Activated T-helper 17 cell treated with anti-CD3 and anti-CD28 coated beads, Interleukin-2, amount 50 U/mL, for 72 hours (primary cell): ENCODE measurements at regions not wholly inside any gene's neighbourhood (a gene's known extent, or its start where the extent isn't known, plus 50 kb on each side); places are given as distances from the start of the nearest gene placed in this dataset.
A peak's percentile ranks its signal among the peaks of the same experiment; 100 is the strongest.
"Not testable (repeated sequence)": the region's sequence is repeated elsewhere in the genome, so short reads cannot be mapped to it uniquely, and the experiment has no call there.

Experiments
- ATAC-seq: fragments of 150-1000 bp; cut with Tn5 transposase; replicated peaks from 2 replicates; pipeline ENCODE4 v1.10.0; 2021; ENCODE audit warnings: mild to moderate bottlenecking, moderate library complexity
- H3K27ac Mint-ChIP-seq: one replicate; pipeline ENCODE4 v1.8.0; 2022; ENCODE audit warnings: mixed read lengths
- H3K27me3 Mint-ChIP-seq: one replicate; pipeline ENCODE4 v1.8.0; 2022; ENCODE audit warnings: mixed read lengths
- H3K36me3 Mint-ChIP-seq: one replicate; pipeline ENCODE4 v1.8.0; 2022; ENCODE audit warnings: low read depth, mild to moderate bottlenecking, mixed read lengths
- H3K4me1 Mint-ChIP-seq: one replicate; pipeline ENCODE4 v1.8.0; 2022; ENCODE audit warnings: mixed read lengths
- H3K4me3 Mint-ChIP-seq: one replicate; pipeline ENCODE4 v1.8.0; 2022; ENCODE audit warnings: mild to moderate bottlenecking, mixed read lengths
- H3K9me3 Mint-ChIP-seq: one replicate; pipeline ENCODE4 v1.8.0; 2022; ENCODE audit warnings: mixed read lengths

GRCh38 chr6:140446241-140446640, 1071.8 kb upstream of the CITED2 start:
- Mint-ChIP-seq H3K9me3 (no peaks in the 10 kb centered on the region), H3K36me3 (no peaks in the 10 kb centered on the region), H3K27ac (no peak overlapping the region), H3K27me3 (no peaks in the 10 kb centered on the region), H3K4me1 (no peaks in the 10 kb centered on the region), H3K4me3 (no peak overlapping the region)
- ATAC-seq: no peak

- no peak for ATAC-seq
- no peaks in the 10 kb centered on the region for H3K27me3 Mint-ChIP-seq
- no peak overlapping the region for H3K4me3 Mint-ChIP-seq
- no peaks in the 10 kb centered on the region for H3K36me3 Mint-ChIP-seq
- no peaks in the 10 kb centered on the region for H3K9me3 Mint-ChIP-seq
- no peaks in the 10 kb centered on the region for H3K4me1 Mint-ChIP-seq
- no peak overlapping the region for H3K27ac Mint-ChIP-seq
These were observed 1071.1 kb upstream of the CITED2 start for GRCh38 chr6:140445474-140446004.

GRCh38 chr6:140443112-140443511, 1068.7 kb upstream of the CITED2 start:
- ATAC-seq, H3K27me3 Mint-ChIP-seq, H3K4me1 Mint-ChIP-seq, H3K9me3 Mint-ChIP-seq, H3K4me3 Mint-ChIP-seq, H3K27ac Mint-ChIP-seq, H3K36me3 Mint-ChIP-seq: not testable (repeated sequence)

- H3K36me3 Mint-ChIP-seq: no peaks in the 10 kb centered on the region
- peaks cover 6% of the 10 kb centered on the region for H3K27me3 Mint-ChIP-seq
- no peaks in the 10 kb centered on the region for H3K9me3 Mint-ChIP-seq
- H3K4me1 Mint-ChIP-seq: no peaks in the 10 kb centered on the region
- no peak overlapping the region for H3K4me3 Mint-ChIP-seq
- H3K27ac Mint-ChIP-seq: no peak overlapping the region
- ATAC-seq: no peak
These were observed 1066.8 kb upstream of the CITED2 start for GRCh38 chr6:140441256-140441655.

- H3K4me3 Mint-ChIP-seq: no peak overlapping the region
- no peaks in the 10 kb centered on the region for H3K4me1 Mint-ChIP-seq
- H3K27me3 Mint-ChIP-seq: peaks cover 10% of the 10 kb centered on the region
- no peaks in the 10 kb centered on the region for H3K9me3 Mint-ChIP-seq
- H3K36me3 Mint-ChIP-seq: no peaks in the 10 kb centered on the region
- no peak overlapping the region for H3K27ac Mint-ChIP-seq
- no peak for ATAC-seq
These were observed 1065.9 kb upstream of the CITED2 start for GRCh38 chr6:140440223-140440835.

- peaks cover 2% of the 10 kb centered on the region for H3K9me3 Mint-ChIP-seq
- no peak for ATAC-seq
These were observed 1063.9 kb upstream of the CITED2 start for GRCh38 chr6:140438346-140438735.

GRCh38 chr6:140437619-140438345, 1063.3 kb upstream of the CITED2 start:
- Mint-ChIP-seq H3K9me3 (peaks cover 8% of the 10 kb centered on the region), H3K36me3 (no peaks in the 10 kb centered on the region), H3K27ac (no peak overlapping the region), H3K4me1 (no peaks in the 10 kb centered on the region), H3K27me3 (peaks cover 17% of the 10 kb centered on the region), H3K4me3 (no peak overlapping the region)
- ATAC-seq: no peak

More at GRCh38 chr6:140438346-140438735, 1063.9 kb upstream of the CITED2 start:
- Mint-ChIP-seq H3K4me3 (no peak overlapping the region), H3K27me3 (peaks cover 12% of the 10 kb centered on the region), H3K27ac (no peak overlapping the region), H3K4me1 (no peaks in the 10 kb centered on the region), H3K36me3 (no peaks in the 10 kb centered on the region)

GRCh38 chr6:140436023-140436811, 1061.8 kb upstream of the CITED2 start:
- Mint-ChIP-seq H3K9me3 (peaks cover 8% of the 10 kb centered on the region), H3K27ac (no peak overlapping the region), H3K4me1 (no peaks in the 10 kb centered on the region), H3K4me3 (no peak overlapping the region), H3K36me3 (no peaks in the 10 kb centered on the region), H3K27me3 (peaks cover 18% of the 10 kb centered on the region)
- no peak for ATAC-seq

GRCh38 chr6:140434761-140435160, 1060.3 kb upstream of the CITED2 start:
- Mint-ChIP-seq H3K4me1 (no peaks in the 10 kb centered on the region), H3K27me3 (peaks cover 14% of the 10 kb centered on the region), H3K4me3 (no peak overlapping the region), H3K36me3 (no peaks in the 10 kb centered on the region), H3K9me3 (peaks cover 8% of the 10 kb centered on the region), H3K27ac (no peak overlapping the region)
- ATAC-seq: no peak

- no peaks in the 10 kb centered on the region for H3K4me1 Mint-ChIP-seq
- H3K27me3 Mint-ChIP-seq: peaks cover 14% of the 10 kb centered on the region
- no peaks in the 10 kb centered on the region for H3K36me3 Mint-ChIP-seq
- peaks cover 8% of the 10 kb centered on the region for H3K9me3 Mint-ChIP-seq
- no peak for ATAC-seq
- no peak overlapping the region for H3K27ac Mint-ChIP-seq
- no peak overlapping the region for H3K4me3 Mint-ChIP-seq
These were observed 1058.6 kb upstream of the CITED2 start for GRCh38 chr6:140433072-140433471.

- Mint-ChIP-seq H3K9me3 (peaks cover 1% of the 10 kb centered on the region), H3K27me3 (peaks cover 2% of the 10 kb centered on the region), H3K4me3 (no peak overlapping the region), H3K36me3 (no peaks in the 10 kb centered on the region), H3K4me1 (no peaks in the 10 kb centered on the region), H3K27ac (no peak overlapping the region)
- peak; percentile 11 for ATAC-seq
These were observed 1053.4 kb upstream of the CITED2 start for GRCh38 chr6:140427842-140428241.

- ATAC-seq: no peak
- Mint-ChIP-seq H3K4me3 (no peak overlapping the region), H3K9me3 (peaks cover 8% of the 10 kb centered on the region), H3K27me3 (peaks cover 16% of the 10 kb centered on the region), H3K36me3 (no peaks in the 10 kb centered on the region), H3K27ac (no peak overlapping the region), H3K4me1 (no peaks in the 10 kb centered on the region)
These were observed 1040.6 kb upstream of the CITED2 start for GRCh38 chr6:140414966-140415620.

GRCh38 chr6:140403020-140403419, 1028.6 kb upstream of the CITED2 start:
- no peak overlapping the region for H3K4me3 Mint-ChIP-seq

GRCh38 chr6:140401761-140402160, 1027.3 kb upstream of the CITED2 start:
- ATAC-seq: no peak
- no peaks in the 10 kb centered on the region for H3K36me3 Mint-ChIP-seq
- H3K4me3 Mint-ChIP-seq: no peak overlapping the region
- no peaks in the 10 kb centered on the region for H3K4me1 Mint-ChIP-seq
- no peaks in the 10 kb centered on the region for H3K27me3 Mint-ChIP-seq
- H3K27ac Mint-ChIP-seq: no peak overlapping the region
- no peaks in the 10 kb centered on the region for H3K9me3 Mint-ChIP-seq

More at GRCh38 chr6:140403020-140403419, 1028.6 kb upstream of the CITED2 start:
- Mint-ChIP-seq H3K4me1 (no peaks in the 10 kb centered on the region), H3K27ac (no peak overlapping the region), H3K9me3 (no peaks in the 10 kb centered on the region), H3K27me3 (peaks cover 3% of the 10 kb centered on the region), H3K36me3 (no peaks in the 10 kb centered on the region)
- no peak for ATAC-seq
